Astrocyte (in vitro differentiated cells and primary cell): ENCODE measurements at regions not wholly inside any gene's neighbourhood (a gene's known extent, or its start where the extent isn't known, plus 50 kb on each side); places are given as distances from the start of the nearest gene placed in this dataset.

Experiments used
- DNase-seq: peaks from one replicate; pipeline ENCODE4 v3.0.0-alpha.2; 2010; ENCODE audit warnings: low read depth
- FAIRE-seq: peaks from 2 replicates; lab custom pipeline; 2011; peaks lifted over from hg19 to GRCh38; lab: Jason Lieb, UNC
- H2AFZ ChIP-seq: 2 replicates; pipeline ENCODE4 v1.6.0; 2012; ENCODE audit warnings: low read depth, low read length, inconsistent platforms
- H3K27ac ChIP-seq: 2 replicates; pipeline ENCODE4 v1.5.1; 2011; ENCODE audit warnings: low read depth, low read length, inconsistent platforms
- H3K27me3 ChIP-seq: 2 replicates; pipeline ENCODE4 v1.6.0; 2011; ENCODE audit warnings: low read length, inconsistent platforms; ENCODE audit not compliant: insufficient read depth
- H3K36me3 ChIP-seq: 2 replicates; pipeline ENCODE4 v1.5.1; 2011; ENCODE audit warnings: low read length, inconsistent platforms; ENCODE audit not compliant: insufficient read depth
- H3K4me1 ChIP-seq: 2 replicates; pipeline ENCODE4 v1.5.1; 2011; ENCODE audit warnings: low read length, inconsistent platforms; ENCODE audit not compliant: insufficient read depth
- H3K4me2 ChIP-seq: 2 replicates; pipeline ENCODE4 v1.6.0; 2012; ENCODE audit warnings: low read length, inconsistent platforms
- H3K4me3 ChIP-seq: 2 replicates; pipeline ENCODE4 v1.5.1; 2011; ENCODE audit warnings: low read depth, mild to moderate bottlenecking, low read length, inconsistent platforms; ENCODE audit not compliant: insufficient read depth
- H3K79me2 ChIP-seq: 2 replicates; pipeline ENCODE4 v1.6.0; 2012; ENCODE audit warnings: mild to moderate bottlenecking, low read length, inconsistent platforms; ENCODE audit not compliant: insufficient read depth
- H3K9ac ChIP-seq: 2 replicates; pipeline ENCODE4 v1.6.0; 2012; ENCODE audit warnings: mild to moderate bottlenecking, low read length, inconsistent platforms
- H3K9me3 ChIP-seq: 2 replicates; pipeline ENCODE4 v1.5.1; 2012; ENCODE audit warnings: low read depth, mild to moderate bottlenecking, low read length, inconsistent platforms; ENCODE audit not compliant: insufficient read depth
- H4K20me1 ChIP-seq: 2 replicates; pipeline ENCODE4 v1.6.0; 2012; ENCODE audit warnings: low read length, inconsistent platforms; ENCODE audit not compliant: insufficient read depth
- H3K27ac Mint-ChIP-seq: one replicate; pipeline ENCODE4 v1.8.0; 2021; ENCODE audit warnings: mild to moderate bottlenecking, mixed read lengths; ENCODE audit not compliant: unreplicated experiment
- H3K27me3 Mint-ChIP-seq: one replicate; pipeline ENCODE4 v1.8.0; 2021; ENCODE audit warnings: low read depth, mixed read lengths; ENCODE audit not compliant: unreplicated experiment
- H3K36me3 Mint-ChIP-seq: one replicate; pipeline ENCODE4 v1.8.0; 2021; ENCODE audit warnings: low read depth, mixed read lengths; ENCODE audit not compliant: unreplicated experiment
- H3K4me1 Mint-ChIP-seq: one replicate; pipeline ENCODE4 v1.8.0; 2021; ENCODE audit warnings: low read depth, mixed read lengths; ENCODE audit not compliant: unreplicated experiment
- H3K4me3 Mint-ChIP-seq: one replicate; pipeline ENCODE4 v1.8.0; 2021; ENCODE audit warnings: mild to moderate bottlenecking, moderate library complexity, mixed read lengths; ENCODE audit not compliant: unreplicated experiment
- H3K9me3 Mint-ChIP-seq: one replicate; pipeline ENCODE4 v1.8.0; 2021; ENCODE audit warnings: mild to moderate bottlenecking, mixed read lengths; ENCODE audit not compliant: unreplicated experiment
- CTCF ChIP-seq: IDR thresholded peaks from 2 replicates; pipeline ENCODE4 v1.5.1; 2011; ENCODE audit warnings: low read depth, mild to moderate bottlenecking, inconsistent platforms, low read length, moderate library complexity; ENCODE audit not compliant: insufficient read depth
- EZH2 ChIP-seq: IDR thresholded peaks from 2 replicates; pipeline ENCODE4 v1.6.1; 2012; ENCODE audit warnings: mild to moderate bottlenecking, low read length, inconsistent platforms; ENCODE audit not compliant: insufficient read depth

DNA sequence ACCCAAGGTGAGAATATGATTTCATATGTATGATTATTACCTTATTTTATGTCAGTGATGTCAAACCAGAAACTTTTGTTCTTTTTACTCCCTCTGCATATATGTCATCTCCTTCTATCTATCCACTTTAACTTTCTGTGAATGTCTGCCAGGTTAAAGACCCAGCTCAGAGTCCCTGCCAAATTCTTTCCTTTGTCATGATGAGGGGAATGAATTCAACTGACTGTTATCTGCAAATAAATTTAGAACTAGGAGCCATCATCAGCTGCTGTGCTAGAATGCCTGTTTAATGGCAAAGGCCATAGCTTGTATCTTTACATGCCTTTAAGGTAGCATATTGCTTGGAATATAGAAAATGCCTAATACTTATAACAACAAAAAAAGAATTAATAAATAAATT lies 815.6 kb upstream of the NEGR1 start:
- H3K4me3 Mint-ChIP-seq: no peak overlapping the region
- H3K27me3 Mint-ChIP-seq: no peaks in the 10 kb centered on the region
- no peaks in the 10 kb centered on the region for H3K9me3 Mint-ChIP-seq
- no peak for DNase-seq
- H3K36me3 Mint-ChIP-seq: no peaks in the 10 kb centered on the region
- FAIRE-seq: no peak
- no peak overlapping the region for H3K27ac Mint-ChIP-seq
- H3K79me2 ChIP-seq: no peaks in the 10 kb centered on the region
- H3K9ac ChIP-seq: no peak overlapping the region
- H3K4me1 Mint-ChIP-seq: no peaks in the 10 kb centered on the region
- H3K4me1 ChIP-seq: no peaks in the 10 kb centered on the region
- H3K36me3 ChIP-seq: no peaks in the 10 kb centered on the region
- no peak overlapping the region for H3K27ac ChIP-seq
- H3K27me3 ChIP-seq: no peaks in the 10 kb centered on the region
- H3K9me3 ChIP-seq: no peaks in the 10 kb centered on the region
- no peaks in the 10 kb centered on the region for H4K20me1 ChIP-seq
- H2AFZ ChIP-seq: no peak overlapping the region
- no peak overlapping the region for H3K4me3 ChIP-seq
- TF ChIP-seq EZH2 (no peak), CTCF (no peak)
- H3K4me2 ChIP-seq: no peak overlapping the region

- no peaks in the 10 kb centered on the region for H3K36me3 ChIP-seq
- no peak overlapping the region for H3K4me3 ChIP-seq
- H2AFZ ChIP-seq: no peak overlapping the region
- H3K9me3 ChIP-seq: no peaks in the 10 kb centered on the region
- no peaks in the 10 kb centered on the region for H3K36me3 Mint-ChIP-seq
- H3K79me2 ChIP-seq: no peaks in the 10 kb centered on the region
- H3K27ac ChIP-seq: no peak overlapping the region
- H3K4me1 Mint-ChIP-seq: no peaks in the 10 kb centered on the region
- no peaks in the 10 kb centered on the region for H3K9me3 Mint-ChIP-seq
- no peaks in the 10 kb centered on the region for H3K27me3 Mint-ChIP-seq
- H4K20me1 ChIP-seq: no peaks in the 10 kb centered on the region
- no peak overlapping the region for H3K4me2 ChIP-seq
- no peaks in the 10 kb centered on the region for H3K4me1 ChIP-seq
- no peak overlapping the region for H3K4me3 Mint-ChIP-seq
- FAIRE-seq (no peak), DNase-seq (no peak)
- TF ChIP-seq CTCF: no peak
- no peak for TF ChIP-seq EZH2
- no peaks in the 10 kb centered on the region for H3K27me3 ChIP-seq
- H3K9ac ChIP-seq: no peak overlapping the region
- H3K27ac Mint-ChIP-seq: no peak overlapping the region
These were observed 814.5 kb upstream of the NEGR1 start for GRCh38 chr1:73096841-73097240.

- no peak overlapping the region for H2AFZ ChIP-seq
- H3K27ac ChIP-seq: no peak overlapping the region
- no peak overlapping the region for H3K4me3 ChIP-seq
- H3K4me1 ChIP-seq: no peaks in the 10 kb centered on the region
- H3K36me3 ChIP-seq: no peaks in the 10 kb centered on the region
- no peaks in the 10 kb centered on the region for H4K20me1 ChIP-seq
- DNase-seq (no peak), FAIRE-seq (no peak)
- H3K27me3 ChIP-seq: no peaks in the 10 kb centered on the region
- Mint-ChIP-seq H3K36me3 (no peaks in the 10 kb centered on the region), H3K9me3 (peaks cover 6% of the 10 kb centered on the region), H3K4me3 (no peak overlapping the region), H3K27me3 (no peaks in the 10 kb centered on the region), H3K27ac (no peak overlapping the region), H3K4me1 (no peaks in the 10 kb centered on the region)
- no peaks in the 10 kb centered on the region for H3K9me3 ChIP-seq
- TF ChIP-seq EZH2 (no peak), CTCF (no peak)
- no peak overlapping the region for H3K9ac ChIP-seq
- H3K4me2 ChIP-seq: no peak overlapping the region
- no peaks in the 10 kb centered on the region for H3K79me2 ChIP-seq
These were observed 810.0 kb upstream of the NEGR1 start for GRCh38 chr1:73092383-73092782.
